Neural progenitor cell (in vitro differentiated cells): ENCODE measurements at regions not wholly inside any gene's neighbourhood (a gene's known extent, or its start where the extent isn't known, plus 50 kb on each side); places are given as distances from the start of the nearest gene placed in this dataset.

Experiments
- DNase-seq: peaks from one replicate; pipeline ENCODE4 v3.0.0-alpha.2; 2016; ENCODE audit warnings: low spot score
- H2AFZ ChIP-seq: fragments of 200-600 bp; sonication (generic); replicated peaks from 2 replicates; pipeline ENCODE4 v1.6.1; 2016; ENCODE audit warnings: antibody characterized with exemption
- H3F3A ChIP-seq: fragments of 200-600 bp; sonication (generic); 2 replicates; pipeline ENCODE4 v1.6.1; 2016; ENCODE audit warnings: antibody characterized with exemption, low read depth
- H3K27ac ChIP-seq: fragments of 200-600 bp; sonication (generic); 2 replicates; pipeline ENCODE4 v1.5.1; 2016; ENCODE audit warnings: mild to moderate bottlenecking
- H3K27me3 ChIP-seq: fragments of 200-600 bp; sonication (generic); 2 replicates; pipeline ENCODE4 v1.6.1; 2016; ENCODE audit warnings: mild to moderate bottlenecking, moderate library complexity
- H3K36me3 ChIP-seq: fragments of 200-600 bp; sonication (generic); 2 replicates; pipeline ENCODE4 v1.5.1; 2016
- H3K4me1 ChIP-seq: fragments of 200-600 bp; sonication (generic); 2 replicates; pipeline ENCODE4 v1.6.1; 2016; ENCODE audit warnings: mixed run types
- H3K4me2 ChIP-seq: fragments of 200-600 bp; sonication (generic); 2 replicates; pipeline ENCODE4 v1.6.1; 2016
- H3K4me3 ChIP-seq: fragments of 200-600 bp; sonication (generic); 2 replicates; pipeline ENCODE4 v1.5.1; 2016
- H3K79me2 ChIP-seq: fragments of 200-600 bp; sonication (generic); 2 replicates; pipeline ENCODE4 v1.6.1; 2016; ENCODE audit warnings: low read depth
- H3K9ac ChIP-seq: fragments of 200-600 bp; sonication (generic); 2 replicates; pipeline ENCODE4 v1.6.1; 2016
- H3K9me3 ChIP-seq: fragments of 200-600 bp; sonication (generic); 2 replicates; pipeline ENCODE4 v1.5.1; 2016; ENCODE audit warnings: low read depth
- H4K20me1 ChIP-seq: fragments of 200-600 bp; sonication (generic); 2 replicates; pipeline ENCODE4 v1.6.1; 2016; ENCODE audit warnings: low read depth
- H3K27ac Mint-ChIP-seq: 3 replicates; pipeline ENCODE4 v1.8.0; 2021; ENCODE audit warnings: mixed read lengths
- H3K27me3 Mint-ChIP-seq: 2 replicates; pipeline ENCODE4 v1.8.0; 2022; ENCODE audit warnings: low read depth, mild to moderate bottlenecking, inconsistent platforms, moderate library complexity, mixed read lengths; ENCODE audit not compliant: insufficient read depth
- H3K36me3 Mint-ChIP-seq: 3 replicates; pipeline ENCODE4 v1.8.0; 2021; ENCODE audit warnings: mixed read lengths
- H3K4me1 Mint-ChIP-seq: 3 replicates; pipeline ENCODE4 v1.8.0; 2021; ENCODE audit warnings: mixed read lengths
- H3K4me3 Mint-ChIP-seq: 3 replicates; pipeline ENCODE4 v1.8.0; 2021; ENCODE audit warnings: mild to moderate bottlenecking, moderate library complexity, mixed read lengths
- H3K9me3 Mint-ChIP-seq: 3 replicates; pipeline ENCODE4 v1.8.0; 2020; ENCODE audit warnings: mixed read lengths
- EZH2 ChIP-seq: fragments of 200-600 bp; sonication (generic); IDR thresholded peaks from 2 replicates; pipeline ENCODE4 v1.6.1; 2017; ENCODE audit warnings: antibody characterized with exemption, mild to moderate bottlenecking, moderate library complexity
- EZH2phosphoT487 ChIP-seq: fragments of 200-600 bp; sonication (generic); IDR thresholded peaks from 2 replicates; pipeline ENCODE4 v1.6.1; 2017; ENCODE audit warnings: antibody characterized with exemption
- TF ChIP-seq, protein P1 (sequence below): fragments of 200-600 bp; sonication (generic); IDR thresholded peaks from 2 replicates; pipeline ENCODE4 v1.5.1; 2017; ENCODE audit warnings: antibody characterized with exemption, mild to moderate bottlenecking

DNA sequence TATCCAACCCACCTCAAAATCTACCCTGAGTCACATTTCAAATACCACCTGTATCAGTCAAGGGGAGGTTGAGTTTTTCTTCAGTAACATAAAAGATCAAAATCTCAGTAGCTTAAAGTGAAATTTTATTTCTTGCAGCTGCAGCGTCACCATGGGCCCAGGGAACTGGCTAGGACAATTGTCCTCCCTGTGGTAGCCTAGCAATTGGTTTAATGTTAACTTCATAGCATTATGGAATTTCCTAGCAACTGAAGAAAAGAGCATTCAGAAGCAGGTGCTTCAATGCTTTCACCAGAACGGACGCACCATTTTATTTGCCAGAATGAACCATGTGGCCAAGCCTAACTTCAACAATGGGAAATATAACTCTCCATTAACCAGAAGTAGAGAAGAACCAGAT lies 359.3 kb upstream of the TSHZ3 start:
- TF ChIP-seq EZH2phosphoT487 (no peak), EZH2 (no peak)
- TF ChIP-seq, protein P1, sequence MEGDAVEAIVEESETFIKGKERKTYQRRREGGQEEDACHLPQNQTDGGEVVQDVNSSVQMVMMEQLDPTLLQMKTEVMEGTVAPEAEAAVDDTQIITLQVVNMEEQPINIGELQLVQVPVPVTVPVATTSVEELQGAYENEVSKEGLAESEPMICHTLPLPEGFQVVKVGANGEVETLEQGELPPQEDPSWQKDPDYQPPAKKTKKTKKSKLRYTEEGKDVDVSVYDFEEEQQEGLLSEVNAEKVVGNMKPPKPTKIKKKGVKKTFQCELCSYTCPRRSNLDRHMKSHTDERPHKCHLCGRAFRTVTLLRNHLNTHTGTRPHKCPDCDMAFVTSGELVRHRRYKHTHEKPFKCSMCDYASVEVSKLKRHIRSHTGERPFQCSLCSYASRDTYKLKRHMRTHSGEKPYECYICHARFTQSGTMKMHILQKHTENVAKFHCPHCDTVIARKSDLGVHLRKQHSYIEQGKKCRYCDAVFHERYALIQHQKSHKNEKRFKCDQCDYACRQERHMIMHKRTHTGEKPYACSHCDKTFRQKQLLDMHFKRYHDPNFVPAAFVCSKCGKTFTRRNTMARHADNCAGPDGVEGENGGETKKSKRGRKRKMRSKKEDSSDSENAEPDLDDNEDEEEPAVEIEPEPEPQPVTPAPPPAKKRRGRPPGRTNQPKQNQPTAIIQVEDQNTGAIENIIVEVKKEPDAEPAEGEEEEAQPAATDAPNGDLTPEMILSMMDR, result no peak
- no peak overlapping the region for H3K27ac ChIP-seq
- H3K4me2 ChIP-seq, result no peak overlapping the region
- no peak overlapping the region for H3K9ac ChIP-seq
- H2AFZ ChIP-seq, result no peak overlapping the region
- no peak overlapping the region for H3K27ac Mint-ChIP-seq
- H3K4me3 ChIP-seq, result no peak overlapping the region
- no peak for DNase-seq
- H4K20me1 ChIP-seq, result no peaks in the 10 kb centered on the region
- no peak overlapping the region for H3K4me3 Mint-ChIP-seq
- no peaks in the 10 kb centered on the region for H3K9me3 Mint-ChIP-seq
- H3K4me1 Mint-ChIP-seq, result peaks cover 10% of the 10 kb centered on the region
- H3K9me3 ChIP-seq, result no peaks in the 10 kb centered on the region
- no peaks in the 10 kb centered on the region for H3K4me1 ChIP-seq
- no peaks in the 10 kb centered on the region for H3K36me3 Mint-ChIP-seq
- no peaks in the 10 kb centered on the region for H3K79me2 ChIP-seq
- no peaks in the 10 kb centered on the region for H3K27me3 ChIP-seq
- H3K27me3 Mint-ChIP-seq, result peaks cover 2% of the 10 kb centered on the region
- no peaks in the 10 kb centered on the region for H3K36me3 ChIP-seq
- H3F3A ChIP-seq, result no peaks in the 10 kb centered on the region

DNA sequence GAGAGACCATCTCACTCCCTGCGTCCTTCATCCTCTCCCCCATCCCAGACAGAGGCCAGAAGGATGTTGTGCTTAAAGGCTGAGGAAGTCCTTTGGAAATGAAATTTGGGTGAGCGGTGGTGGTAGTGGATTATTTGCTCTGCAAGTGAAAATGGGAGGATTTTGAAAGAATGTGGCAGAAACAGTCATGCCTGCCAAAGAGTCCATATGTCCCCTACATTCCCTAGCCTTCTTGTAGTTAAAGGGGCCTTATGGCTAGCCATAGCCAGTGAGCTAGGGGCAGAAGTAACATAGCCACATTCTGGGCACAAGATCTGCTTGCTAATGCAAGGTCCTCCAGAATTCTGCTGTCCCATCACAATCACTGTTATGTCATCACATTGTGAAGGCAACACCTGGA lies 360.2 kb upstream of the TSHZ3 start:
- no peak overlapping the region for H3K4me3 ChIP-seq
- H3K9me3 ChIP-seq, result no peaks in the 10 kb centered on the region
- DNase-seq, result no peak
- no peaks in the 10 kb centered on the region for H3K4me1 ChIP-seq
- no peaks in the 10 kb centered on the region for H3K27me3 ChIP-seq
- H3K36me3 ChIP-seq, result no peaks in the 10 kb centered on the region
- no peak overlapping the region for H3K4me2 ChIP-seq
- no peaks in the 10 kb centered on the region for H3K79me2 ChIP-seq
- no peaks in the 10 kb centered on the region for H4K20me1 ChIP-seq
- no peaks in the 10 kb centered on the region for H3K36me3 Mint-ChIP-seq
- H3K4me1 Mint-ChIP-seq, result peaks cover 10% of the 10 kb centered on the region
- no peak overlapping the region for H3K27ac Mint-ChIP-seq
- no peak overlapping the region for H3K27ac ChIP-seq
- H3K4me3 Mint-ChIP-seq, result no peak overlapping the region
- H3F3A ChIP-seq, result no peaks in the 10 kb centered on the region
- no peak overlapping the region for H3K9ac ChIP-seq
- H2AFZ ChIP-seq, result no peak overlapping the region
- H3K9me3 Mint-ChIP-seq, result peaks cover 2% of the 10 kb centered on the region
- TF ChIP-seq, protein P1, result no peak
- H3K27me3 Mint-ChIP-seq, result peaks cover 2% of the 10 kb centered on the region

DNA sequence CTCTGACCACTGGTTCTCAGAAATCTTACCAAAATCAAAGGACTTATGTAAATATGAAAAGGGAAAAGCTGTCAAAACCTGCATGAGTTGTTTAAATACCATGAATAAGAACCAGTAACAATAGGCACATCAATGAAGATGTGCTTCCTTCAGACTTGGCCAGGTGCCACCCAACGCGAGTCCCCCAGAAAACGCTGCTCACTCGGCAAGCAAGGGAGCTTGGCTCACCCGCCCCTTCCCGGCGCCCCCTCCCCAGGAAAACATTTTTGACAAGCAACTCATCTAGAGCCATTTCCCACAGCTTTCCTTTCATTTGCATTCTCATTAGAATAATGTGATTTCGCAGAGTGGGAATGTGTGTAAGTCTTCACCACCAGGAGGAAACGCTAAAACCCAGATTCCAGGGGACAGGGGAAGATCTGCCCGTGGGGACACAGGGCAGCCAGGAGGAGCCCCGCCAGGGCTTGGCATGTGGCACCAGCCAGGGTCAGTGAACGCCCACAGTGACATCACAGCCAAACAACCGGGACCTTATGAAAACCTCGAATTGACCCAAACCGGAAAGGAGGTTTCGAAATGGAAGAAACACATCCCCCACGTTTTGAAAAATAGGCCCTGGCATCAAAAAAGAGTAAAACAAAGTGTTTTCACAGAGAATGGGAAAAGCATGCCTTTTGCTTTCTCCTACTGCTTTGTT lies 366.2 kb upstream of the TSHZ3 start:
- H3K27ac Mint-ChIP-seq, result no peak overlapping the region
- no peaks in the 10 kb centered on the region for H3K79me2 ChIP-seq
- H3K27ac ChIP-seq, result no peak overlapping the region
- H3F3A ChIP-seq, result no peaks in the 10 kb centered on the region
- H3K27me3 ChIP-seq, result no peaks in the 10 kb centered on the region
- no peak overlapping the region for H3K4me3 Mint-ChIP-seq
- H3K27me3 Mint-ChIP-seq, result peaks cover 2% of the 10 kb centered on the region
- no peaks in the 10 kb centered on the region for H3K9me3 ChIP-seq
- no peaks in the 10 kb centered on the region for H4K20me1 ChIP-seq
- no peak overlapping the region for H2AFZ ChIP-seq
- H3K4me3 ChIP-seq, result no peak overlapping the region
- TF ChIP-seq, protein P1, result no peak
- TF ChIP-seq EZH2phosphoT487 (no peak), EZH2 (no peak)
- no peaks in the 10 kb centered on the region for H3K4me1 Mint-ChIP-seq
- H3K36me3 ChIP-seq, result no peaks in the 10 kb centered on the region
- H3K4me1 ChIP-seq, result no peaks in the 10 kb centered on the region
- no peak for DNase-seq
- no peaks in the 10 kb centered on the region for H3K36me3 Mint-ChIP-seq
- peaks cover 3% of the 10 kb centered on the region for H3K9me3 Mint-ChIP-seq
- H3K4me2 ChIP-seq, result no peak overlapping the region
- no peak overlapping the region for H3K9ac ChIP-seq
